ENCODE measurements at regions not wholly inside any gene's neighbourhood (a gene's known extent, or its start where the extent isn't known, plus 50 kb on each side); places are given as distances from the start of the nearest gene placed in this dataset.

- no peak for FAIRE-seq
These were observed 130.3 kb downstream of the BUD13 start for GRCh38 chr11:116642481-116642880.

GRCh38 chr11:116641561-116642045 is 131.2 kb downstream of the BUD13 start:
- no peak for FAIRE-seq

GRCh38 chr11:116640641-116641402 is 132.0 kb downstream of the BUD13 start:
- no peak for FAIRE-seq

DNA sequence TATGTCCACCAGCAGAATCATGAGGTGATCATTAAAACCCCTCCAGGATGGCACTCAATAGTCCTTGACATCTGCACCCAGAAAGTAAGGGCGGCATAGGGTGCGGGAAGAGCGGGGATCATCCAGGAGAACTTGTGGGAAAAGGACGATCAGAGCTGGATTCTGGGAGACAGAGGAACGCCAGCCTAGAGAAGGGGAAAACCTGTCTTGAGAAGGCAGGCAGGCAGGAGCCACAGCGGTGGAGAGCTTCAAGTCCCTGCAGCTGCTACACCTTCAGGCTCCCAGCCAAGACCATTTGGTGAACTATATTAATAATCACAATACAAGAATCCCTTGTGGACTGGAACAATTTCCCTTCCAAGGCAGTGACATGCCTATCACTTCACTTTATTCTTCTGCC is 134.3 kb downstream of the BUD13 start:
- no peak for FAIRE-seq

DNA sequence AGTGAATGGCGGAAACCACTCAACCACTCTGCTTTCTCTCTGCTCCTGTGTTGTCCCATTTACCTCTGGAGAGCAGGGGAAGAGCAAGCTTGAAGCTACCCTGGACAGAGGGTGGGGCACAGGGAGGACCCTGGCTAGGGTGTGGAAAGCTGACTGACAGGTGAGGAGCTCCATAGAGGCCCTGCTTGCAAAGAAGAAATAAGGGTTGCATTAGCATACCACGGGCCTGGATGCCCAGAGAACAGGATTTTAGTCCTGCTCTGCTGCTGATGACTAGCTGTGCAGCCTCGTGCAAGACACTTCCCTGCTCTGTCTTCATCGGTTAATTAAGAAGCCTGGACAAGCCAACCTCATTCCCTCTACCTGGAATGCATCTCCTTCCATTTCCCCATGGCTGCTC is 135.0 kb downstream of the BUD13 start:
- FAIRE-seq, result no peak

GRCh38 chr11:116636341-116636929 is 136.4 kb downstream of the BUD13 start:
- no peak for FAIRE-seq

DNA sequence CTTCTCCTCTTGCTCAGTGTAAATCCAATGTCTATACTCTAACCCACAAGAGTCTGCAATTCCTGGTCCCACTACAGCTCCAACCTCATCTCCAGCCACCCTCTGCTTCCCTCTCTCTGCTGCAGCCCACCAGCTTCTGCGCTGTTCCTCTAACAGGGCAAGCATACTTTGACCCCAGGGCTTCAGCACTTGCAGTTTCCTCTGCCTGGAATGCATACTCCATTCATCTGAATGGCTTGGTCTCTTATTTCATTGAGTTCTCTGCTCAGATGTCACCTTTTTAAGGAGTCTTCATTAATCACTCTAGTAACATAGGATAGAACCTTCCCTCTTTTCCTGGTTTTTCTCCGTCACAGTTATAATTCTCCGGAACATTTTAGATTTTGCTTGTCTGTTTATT is 141.6 kb downstream of the BUD13 start:
- no peak for FAIRE-seq

DNA sequence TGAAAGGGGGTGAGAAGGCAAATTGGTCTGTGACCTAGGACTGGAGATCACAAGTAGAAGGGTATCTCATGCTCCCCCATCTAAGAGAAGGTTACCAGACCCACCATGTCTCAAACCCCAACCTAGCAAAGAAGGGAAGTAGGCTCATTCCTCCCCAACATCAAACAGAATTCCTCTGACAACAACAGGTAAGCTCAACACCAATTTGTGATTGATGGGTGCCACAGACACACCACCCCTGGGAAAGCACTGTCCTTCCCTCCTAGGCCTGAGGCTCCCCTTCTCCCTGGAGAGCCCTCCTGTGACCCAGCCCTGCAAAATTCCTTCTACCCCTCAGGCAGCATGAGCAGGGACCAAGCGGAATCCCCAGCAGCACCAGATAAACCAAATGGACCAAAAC is 154.3 kb downstream of the BUD13 start:
- FAIRE-seq, result no peak

- FAIRE-seq, result no peak
These were observed 157.4 kb downstream of the BUD13 start for GRCh38 chr11:116615211-116615865.

DNA sequence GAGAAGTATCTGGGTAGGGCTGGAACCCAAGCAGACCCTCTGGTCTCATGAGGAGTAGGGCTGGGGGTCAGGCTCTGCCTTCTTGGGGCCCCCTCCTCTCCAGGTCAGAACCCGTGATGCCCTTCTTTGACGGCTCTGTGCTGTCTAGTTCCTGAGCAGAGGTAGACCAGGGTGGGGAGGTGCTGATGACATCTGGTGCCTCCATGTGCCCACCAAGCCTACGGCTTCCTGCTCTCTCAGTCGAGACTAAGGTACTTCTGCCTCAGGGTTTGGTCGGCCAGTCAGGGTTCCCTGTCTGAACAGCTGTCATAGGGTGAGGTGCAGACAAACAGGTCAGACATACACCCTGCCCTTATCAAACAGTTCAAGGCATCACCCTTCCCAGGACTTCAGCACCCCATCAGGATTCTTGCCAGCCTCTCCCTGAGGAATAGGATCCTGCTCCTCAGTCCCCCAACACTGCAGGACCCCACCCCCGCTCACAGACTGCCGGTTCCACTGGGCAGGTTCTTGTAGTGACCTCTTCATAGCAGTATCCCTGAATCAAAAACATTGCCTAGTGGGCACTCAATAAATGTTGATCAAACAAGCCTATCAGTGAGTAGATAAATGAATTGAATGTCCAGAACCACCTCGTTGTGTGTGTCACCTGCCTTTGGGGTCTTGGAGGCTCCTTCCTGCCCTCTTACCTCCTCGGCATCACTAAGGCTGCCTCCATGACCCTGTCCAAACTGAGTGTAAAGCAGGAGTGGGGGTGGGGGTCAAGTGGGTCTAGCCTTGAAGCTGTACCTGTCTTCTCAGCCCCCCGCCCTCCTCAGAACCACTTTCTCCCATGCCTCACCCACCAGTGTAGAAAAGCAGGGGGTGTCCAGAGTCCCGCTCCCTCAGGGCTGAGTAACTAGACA is 158.2 kb downstream of the BUD13 start:
- no peak for FAIRE-seq

- FAIRE-seq, result no peak
These were observed 159.4 kb downstream of the BUD13 start for GRCh38 chr11:116613206-116613875.

DNA sequence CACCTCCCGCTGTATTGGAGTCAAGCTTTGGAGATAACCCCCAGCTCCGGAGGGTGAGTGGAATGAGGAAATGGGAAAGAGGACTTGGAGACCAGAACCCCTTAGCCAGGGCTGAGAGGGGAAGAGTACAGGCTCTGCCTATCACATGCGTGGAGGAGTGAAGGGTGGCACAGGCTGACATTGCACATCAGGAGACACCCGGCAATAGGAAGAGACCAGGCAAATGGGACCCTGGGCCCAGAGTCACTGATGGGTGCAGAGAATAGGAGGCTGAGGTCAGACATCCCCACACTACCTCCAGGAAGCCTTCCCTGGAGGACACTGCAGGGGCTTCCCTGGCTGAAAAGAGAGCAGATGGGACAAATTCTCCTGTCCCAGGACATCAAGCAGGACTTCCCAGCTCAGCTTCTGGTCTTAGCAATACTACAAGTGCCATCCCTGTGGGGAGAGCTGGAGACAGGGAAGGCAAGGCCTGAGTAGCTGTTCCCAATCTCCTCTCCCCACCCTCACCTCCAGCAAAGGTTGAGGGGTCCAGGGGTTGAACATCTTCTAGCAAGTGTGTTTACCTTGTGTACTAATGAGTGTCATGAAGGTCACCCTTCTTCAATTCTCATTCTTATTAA is 160.7 kb downstream of the BUD13 start:
- FAIRE-seq, result no peak

DNA sequence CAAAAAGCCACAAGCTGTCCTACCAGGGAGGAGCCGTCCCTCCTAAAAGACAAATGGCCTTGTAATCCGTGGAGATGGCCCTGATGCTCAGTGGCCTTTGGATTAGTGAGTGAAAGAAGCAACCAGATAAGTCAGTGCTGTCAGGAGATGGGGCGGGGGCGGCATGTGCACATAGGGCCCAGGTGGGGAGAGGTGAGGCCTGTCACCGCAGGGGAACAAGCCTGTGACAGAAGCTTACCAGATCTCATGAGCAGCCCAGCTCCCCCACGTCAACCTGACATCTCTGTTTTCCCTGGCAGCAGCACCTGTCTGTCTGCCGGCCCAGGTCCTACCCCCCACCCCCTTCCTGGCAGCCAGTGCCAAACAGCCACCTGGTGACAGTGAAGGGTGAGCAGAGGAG is 162.6 kb downstream of the BUD13 start:
- no peak for FAIRE-seq

GRCh38 chr11:116607027-116607426 is 165.8 kb downstream of the BUD13 start:
- no peak for FAIRE-seq

DNA sequence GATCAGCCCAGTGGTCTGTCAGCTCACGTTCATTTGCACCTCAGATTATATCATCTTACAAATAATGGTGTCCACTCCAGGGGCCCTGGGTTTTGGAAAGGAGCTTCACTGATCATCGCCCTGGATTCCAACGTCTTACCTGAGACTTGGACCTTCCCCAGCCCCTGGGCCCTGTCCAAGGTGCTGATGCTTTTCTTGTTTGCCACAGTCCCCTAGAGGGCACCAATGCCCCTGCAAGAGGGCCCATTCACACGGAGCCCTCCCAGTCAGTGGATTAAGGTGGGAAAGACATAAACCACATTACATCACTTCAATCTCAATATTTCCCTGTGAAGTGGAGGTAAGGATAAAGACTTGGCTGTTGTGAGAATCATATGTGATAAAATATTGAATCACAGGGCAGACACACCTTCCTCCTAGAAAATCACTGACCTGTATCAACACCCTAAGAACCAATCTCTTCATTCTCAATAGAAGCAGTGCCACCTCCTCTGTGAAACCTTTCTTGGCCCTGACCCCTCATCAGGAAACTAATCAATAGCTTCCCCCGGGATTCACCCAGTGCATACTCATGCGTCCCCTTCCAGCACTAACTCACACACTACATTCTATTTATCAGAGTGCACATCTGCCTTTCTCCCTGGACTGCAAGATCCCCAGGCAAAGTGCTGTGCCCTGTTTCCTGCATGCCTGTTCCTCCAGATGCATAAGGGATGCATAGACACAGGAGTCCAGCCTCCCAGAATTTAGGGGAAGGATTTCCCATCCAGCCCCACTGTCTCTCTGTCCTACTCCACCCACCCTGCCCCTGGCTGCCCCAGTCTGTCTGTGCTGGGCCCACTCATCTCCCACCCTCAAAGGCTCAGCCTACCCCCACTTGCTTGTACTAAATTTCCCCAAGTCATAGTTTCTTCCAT is 167.0 kb downstream of the BUD13 start:
- no peak for FAIRE-seq

GRCh38 chr11:116603728-116604323 is 169.0 kb downstream of the BUD13 start:
- no peak for FAIRE-seq

DNA sequence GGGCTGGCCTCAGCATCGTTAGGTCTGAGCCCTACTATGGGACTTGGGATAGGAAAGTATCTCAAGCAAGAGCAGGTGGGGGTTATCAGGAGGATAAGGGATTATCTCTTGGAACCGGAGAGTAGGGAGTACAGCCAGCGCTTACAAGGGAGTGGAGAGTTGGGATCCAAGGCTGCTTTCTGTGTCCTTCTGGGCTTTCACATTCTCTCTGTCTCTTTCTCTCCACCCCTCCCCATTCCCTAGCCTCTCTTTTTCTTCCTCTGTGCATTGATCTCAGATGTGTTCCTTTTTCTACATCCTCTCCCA is 170.2 kb downstream of the BUD13 start:
- FAIRE-seq, result no peak

GRCh38 chr11:116601814-116602636 is 170.8 kb downstream of the BUD13 start:
- FAIRE-seq, result no peak

DNA sequence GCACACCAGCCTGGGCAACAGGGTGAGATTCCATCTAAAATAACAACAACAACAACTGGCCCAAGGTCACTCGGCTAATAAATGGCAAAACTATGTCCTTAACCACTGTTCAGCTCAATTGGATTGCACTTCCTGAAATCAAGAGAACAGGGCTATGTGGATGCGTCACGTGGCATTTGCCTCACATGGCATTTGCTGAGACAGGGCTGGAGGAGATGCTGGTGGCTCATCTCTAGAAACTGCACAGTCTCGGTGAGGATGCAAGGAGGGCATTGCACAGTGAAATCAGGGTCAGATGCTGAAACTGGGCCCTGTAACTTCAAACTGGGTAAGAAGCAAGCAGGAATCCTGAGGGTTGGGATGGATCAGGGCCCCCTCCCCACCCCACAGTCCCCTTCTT is 171.9 kb downstream of the BUD13 start:
- FAIRE-seq, result no peak

DNA sequence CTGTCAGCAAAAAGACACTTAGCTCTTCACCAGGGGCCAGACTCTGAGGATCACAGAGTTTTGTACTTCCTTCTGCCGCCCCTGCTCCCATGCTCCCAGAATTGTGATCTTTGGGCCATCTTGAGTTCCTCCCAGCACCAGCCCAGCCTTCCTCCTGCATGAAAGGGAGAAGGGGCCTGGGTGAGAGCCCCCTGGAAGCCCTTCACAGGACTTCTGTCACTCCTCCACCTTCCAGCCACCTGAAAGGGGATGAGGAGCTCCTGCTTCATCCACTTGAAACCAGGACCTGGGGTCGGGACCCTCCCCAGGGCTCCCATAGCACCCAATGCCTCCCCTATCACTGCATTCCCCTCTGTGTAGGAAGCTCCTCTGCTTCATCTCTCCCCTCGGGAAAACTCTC is 174.2 kb downstream of the BUD13 start:
- no peak for FAIRE-seq

All from colon (tissue), 2 donors.